Lower leg skin (tissue), 4 donors: ENCODE measurements at regions not wholly inside any gene's neighbourhood (a gene's known extent, or its start where the extent isn't known, plus 50 kb on each side); places are given as distances from the start of the nearest gene placed in this dataset.

Experiments used
- DNase-seq, 2 donors: peaks; one replicate each; pipeline ENCODE4 v3.0.0-alpha.2; 2019; ENCODE audit warnings: low spot score in 2 of 2
- H3K4me3 ChIP-seq: fragments of 200-600 bp; sonication (generic); 2 replicates; pipeline ENCODE4 v1.5.1; 2017; ENCODE audit warnings: mild to moderate bottlenecking, low read depth; ENCODE audit not compliant: poor library complexity, severe bottlenecking
- CTCF ChIP-seq, 3 donors: fragments of 450-650 bp; IDR thresholded peaks; one replicate each; pipeline ENCODE4 v1.5.1; 2016; ENCODE audit warnings: antibody characterized with exemption in 3 of 3, mild to moderate bottlenecking in 3 of 3, moderate library complexity in 2 of 3
- POLR2A ChIP-seq, 2 donors: fragments of 450-650 bp; IDR thresholded peaks; one replicate each; pipeline ENCODE4 v1.6.1; 2016 to 2017; ENCODE audit warnings: antibody characterized with exemption in 2 of 2, mild to moderate bottlenecking in 1 of 2, moderate library complexity in 1 of 2
- WGBS, 2 donors: methylation state at CpG; one replicate each; pipeline ENCODE4 v1.1.5; 2018; 5-methylcytosine and 5-hydroxymethylcytosine counted together
- intact Hi-C: fragments of 100-400 bp; cut with DNase I; formaldehyde crosslinking; loops from one replicate; pipeline ENCODE4 v1.15.0; 2023; ENCODE audit warnings: low total_unique reads

- intact Hi-C loops: no loop called here
- no peak for TF ChIP-seq CTCF (IDR thresholded peaks at IDR 0.05)
- no peak for TF ChIP-seq POLR2A (IDR thresholded peaks at IDR 0.05)
- DNase-seq: no peak
- no peak overlapping the region for H3K4me3 ChIP-seq
- 89 to 93% methylated on average over 4 of the region's 4 CpGs for WGBS, 2 donors
Observed at GRCh38 chr6:11961923-11962322, 50.2 kb upstream of the HIVEP1 start.

DNA sequence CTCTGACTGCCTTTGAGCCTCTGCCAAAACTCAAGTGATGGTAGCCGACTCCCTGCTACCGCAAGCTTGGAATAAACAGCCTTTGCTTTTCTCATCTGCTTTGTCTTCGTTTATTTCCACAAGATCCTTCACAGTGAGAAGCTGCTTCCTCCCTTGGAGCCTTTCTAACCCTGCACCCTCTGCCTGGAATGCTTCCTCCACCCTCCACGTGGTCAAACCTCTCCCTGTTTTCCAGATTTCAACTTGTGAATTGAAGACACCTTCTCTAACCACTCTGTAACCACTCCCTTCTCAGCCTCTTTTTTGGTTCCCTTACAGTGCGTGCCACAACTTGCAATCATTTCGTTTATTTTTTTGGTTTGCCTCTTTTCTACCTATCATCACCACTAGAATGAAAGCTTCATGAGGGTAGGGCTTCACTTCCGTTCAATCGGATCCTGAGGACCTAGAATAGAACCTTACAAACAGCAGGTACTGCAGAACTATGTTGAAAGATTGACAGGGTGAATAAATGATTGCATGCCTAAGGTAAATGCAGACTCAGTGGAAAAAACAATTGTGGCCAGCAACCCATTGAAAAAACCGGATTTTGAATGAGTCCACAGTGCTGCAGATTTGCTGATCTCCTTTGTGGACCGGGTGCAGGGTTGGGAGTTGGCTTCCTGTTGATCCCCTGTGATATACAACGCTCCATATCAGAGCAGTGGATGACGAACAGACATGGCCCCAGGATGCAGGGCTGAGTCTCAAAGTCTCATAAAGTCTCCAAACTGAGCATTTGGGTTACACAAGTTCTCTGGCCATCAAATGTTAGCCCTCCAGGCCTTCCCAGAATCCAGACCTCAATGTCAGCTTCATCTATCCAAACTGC, 51.0 kb upstream of the HIVEP1 start:
- DNase-seq: no peak
- WGBS, 2 donors: 52 to 64% methylated on average over 12 of the region's 12 CpGs
- intact Hi-C loops: no loop called here
- no peak for TF ChIP-seq CTCF (IDR thresholded peaks at IDR 0.05)
- TF ChIP-seq POLR2A (IDR thresholded peaks at IDR 0.05): no peak
- no peak overlapping the region for H3K4me3 ChIP-seq

DNA sequence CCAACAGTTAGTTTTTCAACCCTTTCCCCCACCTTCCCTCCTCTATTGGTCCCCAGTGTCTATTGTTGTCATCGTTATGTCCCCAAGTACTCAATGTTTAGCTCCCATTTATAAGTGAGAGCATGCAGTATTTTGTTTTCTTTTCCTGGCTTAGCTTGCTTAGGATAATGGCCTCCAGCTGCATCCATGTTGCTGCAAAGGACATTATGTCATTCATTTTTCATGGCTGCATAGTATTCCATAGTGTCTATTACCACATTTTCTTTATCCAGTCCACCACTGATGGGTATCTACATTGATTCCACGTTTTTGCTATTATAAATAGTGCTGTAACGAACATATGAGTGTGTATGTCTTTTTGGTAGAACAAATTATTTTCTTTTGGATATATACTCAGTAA, 55.3 kb upstream of the HIVEP1 start:
- no peak overlapping the region for H3K4me3 ChIP-seq
- WGBS, 2 donors: 87 to 89% methylated on average over 3 of the region's 3 CpGs
- intact Hi-C loops: no loop called here

GRCh38 chr6:11953641-11954040, 58.5 kb upstream of the HIVEP1 start:
- no peak for DNase-seq
- TF ChIP-seq CTCF (IDR thresholded peaks at IDR 0.05): no peak
- no peak for TF ChIP-seq POLR2A (IDR thresholded peaks at IDR 0.05)
- intact Hi-C loops: no loop called here
- no peak overlapping the region for H3K4me3 ChIP-seq
- WGBS, 2 donors: 87 to 90% methylated on average over 2 of the region's 2 CpGs

More for the DNA sequence above, 55.3 kb upstream of the HIVEP1 start:
- no peak for DNase-seq
- TF ChIP-seq CTCF (IDR thresholded peaks at IDR 0.05): no peak
- no peak for TF ChIP-seq POLR2A (IDR thresholded peaks at IDR 0.05)

GRCh38 chr6:11952316-11952715, 59.8 kb upstream of the HIVEP1 start:
- H3K4me3 ChIP-seq: no peak overlapping the region
- TF ChIP-seq POLR2A (IDR thresholded peaks at IDR 0.05) (no peak), CTCF (IDR thresholded peaks at IDR 0.05) (no peak)
- DNase-seq: no peak
- intact Hi-C loops: no loop called here
- 54 to 77% methylated on average over 2 of the region's 2 CpGs for WGBS, 2 donors

- no peak overlapping the region for H3K4me3 ChIP-seq
- WGBS, 2 donors: 61 to 63% methylated on average over 3 of the region's 3 CpGs
- DNase-seq: no peak
- TF ChIP-seq POLR2A (IDR thresholded peaks at IDR 0.05) (no peak), CTCF (IDR thresholded peaks at IDR 0.05) (no peak)
- intact Hi-C loops: no loop called here
Observed at GRCh38 chr6:11951868-11952267, 60.2 kb upstream of the HIVEP1 start.
